OCI-LY1 (cell line): ENCODE measurements at regions not wholly inside any gene's neighbourhood (a gene's known extent, or its start where the extent isn't known, plus 50 kb on each side); places are given as distances from the start of the nearest gene placed in this dataset.

ENCODE experiments used
- H2AFZ ChIP-seq: fragments of 200-600 bp; sonication (generic), shearing (Covaris generic); 2 replicates; pipeline ENCODE4 v1.6.0; 2014; ENCODE audit warnings: antibody characterized with exemption, mild to moderate bottlenecking, low read length
- H3F3A ChIP-seq: fragments of 200-600 bp; sonication (generic), shearing (Covaris generic); 2 replicates; pipeline ENCODE4 v1.6.0; 2014; ENCODE audit warnings: mild to moderate bottlenecking, antibody characterized with exemption, low read length, moderate library complexity; ENCODE audit not compliant: insufficient read depth
- H3K27ac ChIP-seq: fragments of 200-600 bp; sonication (generic); 2 replicates; pipeline ENCODE4 v1.5.1; 2014; ENCODE audit warnings: low read length, mixed run types, mild to moderate bottlenecking, low read depth; ENCODE audit not compliant: poor library complexity, severe bottlenecking
- H3K27me3 ChIP-seq: fragments of 200-600 bp; sonication (generic); 2 replicates; pipeline ENCODE4 v1.6.0; 2014; ENCODE audit warnings: antibody characterized with exemption, mild to moderate bottlenecking, low read length, moderate library complexity; ENCODE audit not compliant: insufficient read depth
- H3K36me3 ChIP-seq: fragments of 200-600 bp; sonication (generic); 2 replicates; pipeline ENCODE4 v1.6.1; 2014; ENCODE audit warnings: mild to moderate bottlenecking, antibody characterized with exemption, low read length, moderate library complexity, mixed read lengths; ENCODE audit not compliant: insufficient read depth
- H3K4me1 ChIP-seq: fragments of 200-600 bp; sonication (generic); 2 replicates; pipeline ENCODE4 v1.5.1; 2014; ENCODE audit warnings: mild to moderate bottlenecking, low read length, moderate library complexity; ENCODE audit not compliant: insufficient read depth, severe bottlenecking
- H3K4me2 ChIP-seq: fragments of 200-600 bp; sonication (generic), shearing (Covaris generic); 2 replicates; pipeline ENCODE4 v1.6.1; 2014; ENCODE audit warnings: low read length
- H3K4me3 ChIP-seq: fragments of 200-600 bp; sonication (generic); 2 replicates; pipeline ENCODE4 v1.5.1; 2014; ENCODE audit warnings: low read length, low read depth, mild to moderate bottlenecking, mixed read lengths; ENCODE audit not compliant: poor library complexity, severe bottlenecking
- H3K79me2 ChIP-seq: fragments of 200-600 bp; shearing (Covaris generic); 2 replicates; pipeline ENCODE4 v1.6.1; 2016; ENCODE audit warnings: mixed run types, low read length, mixed read lengths; ENCODE audit not compliant: insufficient read depth
- H3K9ac ChIP-seq: fragments of 200-600 bp; sonication (generic), shearing (Covaris generic); 2 replicates; pipeline ENCODE4 v1.6.1; 2014; ENCODE audit warnings: mild to moderate bottlenecking, low read length, mixed read lengths
- H3K9me2 ChIP-seq: fragments of 200-600 bp; sonication (generic), shearing (Covaris generic); 2 replicates; pipeline ENCODE4 v1.6.1; 2014; ENCODE audit warnings: low read depth, mild to moderate bottlenecking, low read length, mixed read lengths
- H3K9me3 ChIP-seq: fragments of 200-600 bp; shearing (Covaris generic); 2 replicates; pipeline ENCODE4 v1.6.1; 2014; ENCODE audit warnings: low read length, mixed read lengths
- H4K20me1 ChIP-seq: fragments of 200-600 bp; sonication (generic), shearing (Covaris generic); 2 replicates; pipeline ENCODE4 v1.6.0; 2016; ENCODE audit warnings: mild to moderate bottlenecking, low read length; ENCODE audit not compliant: insufficient read depth
- EZH2 ChIP-seq: fragments of 200-600 bp; sonication (generic), shearing (Covaris generic); IDR thresholded peaks from 2 replicates; pipeline ENCODE4 v1.8.0; 2017; ENCODE audit warnings: borderline replicate concordance, mixed run types, mild to moderate bottlenecking, antibody characterized with exemption, low read length, moderate library complexity, mixed read lengths
- TF ChIP-seq, protein P1 (sequence below): fragments of 200-600 bp; sonication (generic), shearing (Covaris generic); IDR thresholded peaks from 2 replicates; pipeline ENCODE4 v1.5.1; 2017; ENCODE audit warnings: mild to moderate bottlenecking, antibody characterized with exemption, low read length, moderate library complexity, mixed read lengths

DNA sequence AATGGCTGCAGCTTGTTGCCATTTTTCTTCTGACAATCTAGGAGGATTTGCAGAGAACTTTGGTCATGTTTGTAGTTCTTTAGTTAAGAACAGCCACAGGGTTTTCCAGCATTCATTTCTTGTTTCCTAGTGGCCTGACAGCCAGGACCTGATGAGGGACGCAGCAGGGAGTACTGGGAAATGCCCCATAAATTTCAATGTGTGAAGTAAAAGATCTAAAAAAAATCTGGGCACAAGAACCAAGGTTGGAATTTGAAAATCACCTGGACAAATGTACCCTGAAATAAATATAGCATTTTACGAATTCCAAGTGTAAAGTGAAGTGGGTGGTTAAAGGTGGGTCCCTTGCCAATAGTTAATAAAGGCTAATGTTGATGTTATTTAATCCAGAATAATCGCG is 195.0 kb downstream of the ZIC1 start:
- Histone ChIP-seq H3K27ac (no peak overlapping the region), H4K20me1 (no peaks in the 10 kb centered on the region), H3K27me3 (no peaks in the 10 kb centered on the region), H3K9me2 (no peaks in the 10 kb centered on the region), H2AFZ (no peak overlapping the region), H3F3A (no peaks in the 10 kb centered on the region), H3K79me2 (no peaks in the 10 kb centered on the region), H3K4me1 (no peaks in the 10 kb centered on the region), H3K9ac (no peak overlapping the region), H3K36me3 (no peaks in the 10 kb centered on the region), H3K4me2 (no peak overlapping the region), H3K4me3 (no peak overlapping the region), H3K9me3 (no peaks in the 10 kb centered on the region)
- no peak for TF ChIP-seq EZH2
- TF ChIP-seq, protein P1, sequence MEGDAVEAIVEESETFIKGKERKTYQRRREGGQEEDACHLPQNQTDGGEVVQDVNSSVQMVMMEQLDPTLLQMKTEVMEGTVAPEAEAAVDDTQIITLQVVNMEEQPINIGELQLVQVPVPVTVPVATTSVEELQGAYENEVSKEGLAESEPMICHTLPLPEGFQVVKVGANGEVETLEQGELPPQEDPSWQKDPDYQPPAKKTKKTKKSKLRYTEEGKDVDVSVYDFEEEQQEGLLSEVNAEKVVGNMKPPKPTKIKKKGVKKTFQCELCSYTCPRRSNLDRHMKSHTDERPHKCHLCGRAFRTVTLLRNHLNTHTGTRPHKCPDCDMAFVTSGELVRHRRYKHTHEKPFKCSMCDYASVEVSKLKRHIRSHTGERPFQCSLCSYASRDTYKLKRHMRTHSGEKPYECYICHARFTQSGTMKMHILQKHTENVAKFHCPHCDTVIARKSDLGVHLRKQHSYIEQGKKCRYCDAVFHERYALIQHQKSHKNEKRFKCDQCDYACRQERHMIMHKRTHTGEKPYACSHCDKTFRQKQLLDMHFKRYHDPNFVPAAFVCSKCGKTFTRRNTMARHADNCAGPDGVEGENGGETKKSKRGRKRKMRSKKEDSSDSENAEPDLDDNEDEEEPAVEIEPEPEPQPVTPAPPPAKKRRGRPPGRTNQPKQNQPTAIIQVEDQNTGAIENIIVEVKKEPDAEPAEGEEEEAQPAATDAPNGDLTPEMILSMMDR, result no peak

DNA sequence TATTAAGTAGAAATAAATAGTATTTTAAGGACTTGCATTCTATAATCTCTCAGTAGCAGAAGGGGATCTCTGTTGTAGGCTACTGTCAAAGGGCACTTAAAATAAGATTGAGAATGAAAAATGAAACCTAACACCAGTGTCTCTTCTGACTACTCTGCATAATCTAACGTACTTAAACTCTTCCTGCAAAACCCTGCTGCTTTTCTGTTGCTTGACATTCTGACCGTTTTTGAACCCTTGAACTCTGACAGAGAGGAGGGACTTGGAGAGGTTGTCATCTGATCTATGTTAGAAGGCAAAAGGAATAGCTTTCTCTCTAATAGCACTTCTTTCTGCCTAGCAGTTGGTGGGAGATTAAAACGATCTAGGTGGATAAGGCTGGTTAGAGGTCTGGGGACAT is 204.6 kb downstream of the ZIC1 start:
- Histone ChIP-seq H3K9me2 (no peaks in the 10 kb centered on the region), H3K9me3 (no peaks in the 10 kb centered on the region), H3K36me3 (no peaks in the 10 kb centered on the region), H3K4me1 (no peaks in the 10 kb centered on the region), H3K4me2 (no peak overlapping the region), H3K4me3 (no peak overlapping the region), H4K20me1 (no peaks in the 10 kb centered on the region), H3K9ac (no peak overlapping the region), H3K27ac (no peak overlapping the region), H2AFZ (no peak overlapping the region), H3K27me3 (no peaks in the 10 kb centered on the region), H3K79me2 (no peaks in the 10 kb centered on the region), H3F3A (no peaks in the 10 kb centered on the region)
- TF ChIP-seq EZH2, result no peak
- TF ChIP-seq, protein P1, result no peak

DNA sequence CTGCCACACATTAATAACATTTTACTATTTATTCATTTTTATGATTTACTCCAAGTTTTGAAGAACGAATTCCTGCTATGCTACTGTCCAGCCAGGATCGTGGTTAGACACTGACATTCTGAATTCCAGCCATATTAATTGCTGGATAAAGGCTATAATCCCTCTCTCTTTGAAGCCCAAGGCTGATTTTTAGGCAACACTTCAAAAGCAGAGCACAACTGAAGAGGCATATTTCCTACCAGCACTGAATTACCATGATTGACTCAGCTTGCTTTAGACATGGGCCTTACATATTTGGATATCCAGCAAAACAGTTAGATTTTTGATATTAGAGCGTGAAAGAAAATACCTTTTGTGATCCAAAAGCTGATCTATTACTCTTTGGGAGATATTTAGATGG is 205.0 kb downstream of the ZIC1 start:
- Histone ChIP-seq H3K4me2 (no peak overlapping the region), H3K4me1 (no peaks in the 10 kb centered on the region), H2AFZ (no peak overlapping the region), H3K9ac (no peak overlapping the region), H4K20me1 (no peaks in the 10 kb centered on the region), H3F3A (no peaks in the 10 kb centered on the region), H3K36me3 (no peaks in the 10 kb centered on the region), H3K27me3 (no peaks in the 10 kb centered on the region), H3K27ac (no peak overlapping the region), H3K9me2 (no peaks in the 10 kb centered on the region), H3K9me3 (no peaks in the 10 kb centered on the region), H3K4me3 (no peak overlapping the region), H3K79me2 (no peaks in the 10 kb centered on the region)
- TF ChIP-seq EZH2, result no peak

DNA sequence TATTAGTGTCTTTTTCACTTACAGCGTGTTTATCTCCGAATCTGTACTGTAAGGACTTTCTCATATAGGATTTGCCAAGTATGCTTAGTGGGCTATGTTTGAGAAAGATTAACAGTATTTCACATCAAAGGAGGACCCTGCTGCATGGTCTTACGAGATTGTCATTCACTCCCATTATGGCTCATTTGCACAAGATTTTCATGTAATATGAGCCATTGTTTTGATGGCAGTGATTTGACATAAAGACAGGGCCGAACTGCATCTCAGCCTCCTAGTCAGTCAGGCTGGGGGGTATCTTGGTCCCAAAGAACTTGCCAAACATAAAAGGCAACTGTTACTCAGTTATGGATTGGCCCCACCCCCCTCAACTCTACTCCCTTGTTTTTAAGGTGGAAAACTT is 205.9 kb downstream of the ZIC1 start:
- Histone ChIP-seq H3K36me3 (no peaks in the 10 kb centered on the region), H3F3A (no peaks in the 10 kb centered on the region), H3K9ac (no peak overlapping the region), H3K79me2 (no peaks in the 10 kb centered on the region), H3K27me3 (no peaks in the 10 kb centered on the region), H3K4me1 (no peaks in the 10 kb centered on the region), H3K9me2 (no peaks in the 10 kb centered on the region), H3K4me3 (no peak overlapping the region), H4K20me1 (no peaks in the 10 kb centered on the region), H3K4me2 (no peak overlapping the region), H3K9me3 (no peaks in the 10 kb centered on the region), H3K27ac (no peak overlapping the region), H2AFZ (no peak overlapping the region)
- no peak for TF ChIP-seq EZH2
- TF ChIP-seq, protein P1, result no peak
